ENCODE measurements at regions not wholly inside any gene's neighbourhood (a gene's known extent, or its start where the extent isn't known, plus 50 kb on each side); places are given as distances from the start of the nearest gene placed in this dataset.

GRCh38 chr1:232484856-232485255, 145.1 kb downstream of the SIPA1L2 start (continued):
- TF ChIP-seq SUZ12 (IDR thresholded peaks at IDR 0.05; ENCODE audit: low read length) (no peak), NANOG (IDR thresholded peaks at IDR 0.05; ENCODE audit: insufficient read depth, low read depth, low read length, poor library complexity, severe bottlenecking) (no peak), BRCA1 (IDR thresholded peaks at IDR 0.05; ENCODE audit: low read depth, low read length) (no peak), TEAD4 (IDR thresholded peaks at IDR 0.05; ENCODE audit: low read depth, low read length) (no peak)

Data from H1 (cell line).